ENCODE measurements at regions not wholly inside any gene's neighbourhood (a gene's known extent, or its start where the extent isn't known, plus 50 kb on each side); places are given as distances from the start of the nearest gene placed in this dataset.

GRCh38 chr9:82147798-82148425 is 159.3 kb downstream of the SPATA31D1 start:
- Histone ChIP-seq H3K36me3 (ENCODE audit: insufficient read depth, low read length) (no peaks in the 10 kb centered on the region), H3K4me2 (ENCODE audit: insufficient read depth, low read length) (no peak overlapping the region), H3K79me2 (ENCODE audit: insufficient read depth, low read length) (no peaks in the 10 kb centered on the region), H3K4me3 (ENCODE audit: low read depth in 1 of 2, low read length in 2 of 2) (no peak overlapping the region), H3K9me3 (ENCODE audit: insufficient read depth, low read length, severe bottlenecking) (no peaks in the 10 kb centered on the region), H3K27ac (ENCODE audit: low read length) (no peak overlapping the region), H3K9ac (ENCODE audit: low read depth, low read length) (no peak overlapping the region), H2AFZ (ENCODE audit: low read depth, low read length) (no peak overlapping the region), H3K27me3 (ENCODE audit: insufficient read depth, low read length, poor library complexity) (no peaks in the 10 kb centered on the region), H3K4me1 (ENCODE audit: insufficient read depth, low read length) (no peaks in the 10 kb centered on the region), H4K20me1 (ENCODE audit: insufficient read depth, low read length) (no peaks in the 10 kb centered on the region)
- ATAC-seq (ENCODE audit: insufficient read depth, low read depth) = no peak
- no peak for DNase-seq
- no peak for TF ChIP-seq CTCF (IDR thresholded peaks at IDR 0.05; ENCODE audit: borderline replicate concordance, extremely low read depth, low read length, poor library complexity, severe bottlenecking)
- TF ChIP-seq EZH2 (IDR thresholded peaks at IDR 0.05; ENCODE audit: borderline replicate concordance, low read depth, low read length, severe bottlenecking) = no peak

GRCh38 chr9:82148426-82148810 is 159.8 kb downstream of the SPATA31D1 start:
- no peaks in the 10 kb centered on the region for H3K27me3 ChIP-seq (ENCODE audit: insufficient read depth, low read length, poor library complexity)
- no peaks in the 10 kb centered on the region for H4K20me1 ChIP-seq (ENCODE audit: insufficient read depth, low read length)
- H2AFZ ChIP-seq (ENCODE audit: low read depth, low read length) = no peak overlapping the region
- TF ChIP-seq EZH2 (IDR thresholded peaks at IDR 0.05; ENCODE audit: borderline replicate concordance, low read depth, low read length, severe bottlenecking) = no peak
- TF ChIP-seq CTCF (IDR thresholded peaks at IDR 0.05; ENCODE audit: borderline replicate concordance, extremely low read depth, low read length, poor library complexity, severe bottlenecking) = no peak
- no peak overlapping the region for H3K4me3 ChIP-seq (ENCODE audit: low read depth in 1 of 2, low read length in 2 of 2)
- H3K79me2 ChIP-seq (ENCODE audit: insufficient read depth, low read length) = no peaks in the 10 kb centered on the region
- H3K9ac ChIP-seq (ENCODE audit: low read depth, low read length) = no peak overlapping the region
- ATAC-seq (ENCODE audit: insufficient read depth, low read depth) (no peak), DNase-seq (no peak)
- H3K36me3 ChIP-seq (ENCODE audit: insufficient read depth, low read length) = no peaks in the 10 kb centered on the region
- no peaks in the 10 kb centered on the region for H3K9me3 ChIP-seq (ENCODE audit: insufficient read depth, low read length, severe bottlenecking)
- no peaks in the 10 kb centered on the region for H3K4me1 ChIP-seq (ENCODE audit: insufficient read depth, low read length)
- no peak overlapping the region for H3K4me2 ChIP-seq (ENCODE audit: insufficient read depth, low read length)
- no peak overlapping the region for H3K27ac ChIP-seq (ENCODE audit: low read length)

DNA sequence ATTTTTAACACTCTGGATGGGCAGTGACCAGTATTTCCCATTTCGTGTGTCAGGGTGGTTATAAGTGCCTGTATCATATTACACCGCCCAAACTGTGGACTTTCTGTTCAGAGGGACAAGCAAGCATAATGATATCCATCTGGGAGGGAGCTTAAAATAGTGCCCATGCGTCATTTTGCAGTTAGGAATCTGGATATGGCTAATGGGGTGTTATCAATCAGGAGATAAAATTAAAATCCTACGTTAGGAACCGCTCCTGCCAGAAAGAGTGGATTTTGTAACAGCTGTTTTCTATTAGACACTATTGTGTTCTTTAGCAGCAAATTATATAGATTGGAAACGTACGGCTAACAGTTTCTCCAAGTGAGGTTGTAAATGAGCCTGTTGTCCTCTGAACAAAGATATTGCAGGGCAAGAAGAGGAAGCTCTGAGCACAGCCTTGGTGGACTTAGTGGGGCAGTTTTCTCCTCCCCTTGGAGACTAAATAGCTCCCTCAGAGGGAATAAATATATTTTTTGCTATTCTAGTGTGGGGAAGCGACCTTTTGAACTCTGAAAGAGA is 160.4 kb downstream of the SPATA31D1 start:
- Histone ChIP-seq H3K4me2 (ENCODE audit: insufficient read depth, low read length) (no peak overlapping the region), H3K27ac (ENCODE audit: low read length) (no peak overlapping the region), H3K4me1 (ENCODE audit: insufficient read depth, low read length) (no peaks in the 10 kb centered on the region), H3K9me3 (ENCODE audit: insufficient read depth, low read length, severe bottlenecking) (no peaks in the 10 kb centered on the region), H3K27me3 (ENCODE audit: insufficient read depth, low read length, poor library complexity) (no peaks in the 10 kb centered on the region), H2AFZ (ENCODE audit: low read depth, low read length) (no peak overlapping the region), H3K79me2 (ENCODE audit: insufficient read depth, low read length) (no peaks in the 10 kb centered on the region), H3K36me3 (ENCODE audit: insufficient read depth, low read length) (no peaks in the 10 kb centered on the region), H4K20me1 (ENCODE audit: insufficient read depth, low read length) (no peaks in the 10 kb centered on the region), H3K9ac (ENCODE audit: low read depth, low read length) (no peak overlapping the region), H3K4me3 (ENCODE audit: low read depth in 1 of 2, low read length in 2 of 2) (no peak overlapping the region)
- ATAC-seq (ENCODE audit: insufficient read depth, low read depth) = no peak
- no peak for DNase-seq
- TF ChIP-seq CTCF (IDR thresholded peaks at IDR 0.05; ENCODE audit: borderline replicate concordance, extremely low read depth, low read length, poor library complexity, severe bottlenecking) (no peak), EZH2 (IDR thresholded peaks at IDR 0.05; ENCODE audit: borderline replicate concordance, low read depth, low read length, severe bottlenecking) (no peak)
